GM12864 (cell line): ENCODE measurements at regions not wholly inside any gene's neighbourhood (a gene's known extent, or its start where the extent isn't known, plus 50 kb on each side); places are given as distances from the start of the nearest gene placed in this dataset.
"Not testable (repeated sequence)": the region's sequence is repeated elsewhere in the genome, so short reads cannot be mapped to it uniquely, and the experiment has no call there.

Experiments used
- DNase-seq: peaks from one replicate; pipeline ENCODE4 v3.0.0-alpha.2; 2011; ENCODE audit warnings: low read depth
- H3K4me3 ChIP-seq: 2 replicates; pipeline ENCODE4 v1.5.1; 2011; ENCODE audit warnings: mild to moderate bottlenecking, low read depth, low read length, control low read depth
- CTCF ChIP-seq: IDR thresholded peaks from 2 replicates; pipeline ENCODE4 v1.5.1; 2011; ENCODE audit warnings: low read depth, mild to moderate bottlenecking, moderate library complexity, low read length, control low read depth, inconsistent platforms; ENCODE audit errors: missing control alignments

DNA sequence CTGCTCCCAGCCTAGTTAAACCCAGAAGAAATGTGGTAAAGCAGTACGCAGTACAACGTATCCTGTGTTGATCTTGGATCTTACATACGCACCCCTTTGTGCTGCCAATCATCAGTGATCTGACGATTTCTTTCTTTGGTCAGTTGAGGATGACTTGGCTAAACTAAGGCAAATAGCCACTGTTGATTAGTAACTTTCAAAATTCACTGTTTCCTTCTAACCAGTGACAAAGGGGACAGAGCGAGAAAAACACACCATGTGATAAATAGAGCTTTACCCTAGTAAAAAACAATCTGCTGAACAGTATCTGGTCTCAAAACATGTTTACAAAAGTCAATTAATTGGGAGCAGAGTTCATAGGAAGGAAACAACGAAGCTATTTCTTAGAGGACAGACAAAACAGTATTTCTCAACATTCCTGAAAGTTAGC is 123.2 kb upstream of the RAB18 start:
- DNase-seq, result no peak
- TF ChIP-seq CTCF, result no peak
- H3K4me3 ChIP-seq, result no peak overlapping the region

GRCh38 chr10:27379041-27379440 is 125.1 kb upstream of the RAB18 start:
- not testable (repeated sequence) for DNase-seq

DNA sequence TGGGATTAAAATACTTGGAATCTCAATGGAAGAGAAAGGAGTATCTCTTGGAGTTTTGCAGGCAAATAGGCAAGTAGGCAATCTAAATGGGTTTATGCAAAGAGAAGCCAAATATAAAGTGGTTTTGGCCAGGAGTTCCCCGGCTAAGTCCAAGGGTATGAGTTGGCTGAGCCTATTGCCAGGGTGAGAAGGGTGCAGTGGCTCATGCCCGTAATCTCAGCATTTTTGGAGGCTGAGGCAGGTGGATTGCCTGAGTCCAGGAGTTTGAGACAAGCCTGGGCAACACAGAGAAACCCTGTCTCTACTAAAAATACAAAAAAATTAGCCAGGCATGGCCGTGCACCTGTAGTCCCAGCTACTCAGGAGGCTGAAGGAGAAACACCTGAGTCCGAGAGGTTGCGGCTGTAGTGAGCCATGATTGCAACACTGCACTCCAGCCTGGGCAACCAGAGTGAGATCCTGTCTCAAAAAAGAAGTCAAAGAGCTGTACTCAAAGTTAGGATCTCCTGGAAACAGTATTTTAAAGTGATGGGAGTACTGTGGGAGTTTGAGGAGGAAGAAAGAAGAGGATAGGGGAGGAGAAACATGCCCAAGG is 130.4 kb upstream of the RAB18 start:
- no peak overlapping the region for H3K4me3 ChIP-seq
- no peak for DNase-seq

More at GRCh38 chr10:27379041-27379440, 125.1 kb upstream of the RAB18 start:
- not testable (repeated sequence) for H3K4me3 ChIP-seq

DNA sequence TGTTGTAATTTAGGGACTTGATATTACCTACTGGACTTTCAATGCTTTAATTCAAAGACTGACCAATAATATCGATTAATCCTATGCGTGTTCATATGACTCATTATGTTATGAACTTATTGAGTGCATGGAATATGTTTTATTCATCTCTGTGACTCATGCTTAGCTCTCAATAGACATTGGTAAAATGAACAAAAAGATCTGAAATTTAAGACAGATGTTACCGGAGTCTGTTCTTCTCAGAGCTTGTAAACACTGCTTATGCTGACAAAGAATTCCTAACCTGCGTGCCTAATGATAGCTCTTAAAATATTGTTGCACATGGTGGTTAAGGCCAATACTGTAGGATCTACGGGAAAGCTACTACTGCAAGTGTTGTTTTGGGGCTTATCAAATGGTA is 131.5 kb upstream of the ACBD5 start:
- no peak for TF ChIP-seq CTCF
- H3K4me3 ChIP-seq, result no peak overlapping the region
- no peak for DNase-seq

More for the DNA sequence above, 130.4 kb upstream of the RAB18 start:
- TF ChIP-seq CTCF, result no peak

DNA sequence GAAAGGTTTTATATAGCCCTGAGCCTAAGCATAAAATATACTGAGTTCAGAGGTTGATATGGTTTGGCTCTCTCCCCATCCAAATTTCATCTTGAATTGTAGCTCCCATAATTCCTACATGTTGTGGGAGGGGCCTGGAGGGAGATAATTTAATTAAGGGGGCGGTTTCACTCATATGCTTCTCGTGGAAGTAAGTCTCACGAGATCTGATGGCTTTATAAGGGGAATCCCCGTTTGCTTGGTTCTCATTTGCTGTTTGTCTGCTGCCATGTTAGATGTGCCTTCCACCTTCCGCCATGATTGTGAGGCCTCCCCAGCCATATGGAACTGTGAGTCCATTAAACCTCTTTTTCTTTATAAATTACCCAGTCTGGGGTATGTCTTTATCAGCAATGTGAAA is 130.8 kb upstream of the ACBD5 start:
- not testable (repeated sequence) for H3K4me3 ChIP-seq, DNase-seq

- no peak overlapping the region for H3K4me3 ChIP-seq
- DNase-seq, result no peak
- no peak for TF ChIP-seq CTCF
Measured at GRCh38 chr10:27369880-27370279, 129.3 kb upstream of the ACBD5 start.

DNA sequence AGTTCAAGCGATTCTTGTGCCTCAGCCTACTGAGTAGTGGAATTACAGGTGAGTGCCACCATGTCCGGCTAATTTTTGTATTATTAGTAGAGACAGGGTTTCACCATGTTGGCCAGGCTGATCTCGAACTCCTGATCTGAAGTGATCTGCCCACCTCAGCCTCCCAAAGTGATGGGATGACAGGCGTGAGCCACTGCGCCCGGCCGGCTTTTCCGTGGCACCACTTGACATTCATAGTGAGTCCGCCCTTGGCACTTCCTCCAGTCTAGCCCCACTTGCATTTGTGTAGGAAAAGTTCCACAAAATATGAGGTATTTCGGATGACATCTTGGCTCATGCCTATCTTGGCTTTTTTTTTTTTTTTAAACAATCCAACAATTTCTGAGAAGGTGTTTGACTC is 128.1 kb upstream of the ACBD5 start:
- no peak overlapping the region for H3K4me3 ChIP-seq
- TF ChIP-seq CTCF, result no peak
- DNase-seq, result no peak

DNA sequence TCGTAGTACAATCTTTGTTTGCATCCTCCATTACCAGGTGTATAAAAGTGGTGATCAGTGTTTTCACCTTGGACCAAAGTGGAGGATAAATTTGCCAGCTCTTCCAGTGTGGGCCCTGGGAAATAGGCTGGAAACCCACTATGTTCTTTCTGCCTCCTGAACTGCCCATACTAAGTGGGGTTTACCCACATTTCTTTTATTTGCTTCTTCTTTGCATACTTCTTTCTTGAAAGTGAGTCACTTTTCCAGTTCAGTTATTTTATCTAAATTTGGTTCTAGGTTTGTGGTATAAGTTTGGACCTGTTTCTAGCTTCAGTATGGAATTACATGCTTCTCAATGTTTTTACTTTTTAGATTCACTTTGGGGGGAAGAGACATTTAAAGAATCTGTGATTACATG is 126.2 kb upstream of the ACBD5 start:
- no peak overlapping the region for H3K4me3 ChIP-seq
- TF ChIP-seq CTCF, result no peak
- no peak for DNase-seq
